Heart left ventricle (tissue), 16 donors: ENCODE measurements at regions not wholly inside any gene's neighbourhood (a gene's known extent, or its start where the extent isn't known, plus 50 kb on each side); places are given as distances from the start of the nearest gene placed in this dataset.

Experiments used
- ATAC-seq, 4 donors: fragments of 200-7000 bp; cut with Tn5 transposase; one replicate each; pipeline ENCODE4 v1.9.1; 2020 to 2022; ENCODE audit warnings: moderate library complexity in 4 of 4, mild to moderate bottlenecking in 3 of 4, moderate number of reproducible peaks in 1 of 4
- DNase-seq, 5 donors: peaks; one replicate each; pipeline ENCODE4 v3.0.0-alpha.2; 2020
- H3K27ac ChIP-seq, 12 donors: fragments of 200-600 bp; sonication (generic) in 4 of 12; one replicate each; pipeline versions ENCODE4 v1.5.0 to v1.8.0; 2016 to 2022; ENCODE audit warnings: mild to moderate bottlenecking in 2 of 12
- H3K27me3 ChIP-seq, 9 donors: fragments of 200-600 bp; sonication (generic) in 2 of 9; one replicate each; pipeline versions ENCODE4 v1.5.1 to v1.8.0; 2016 to 2022; ENCODE audit warnings: mild to moderate bottlenecking in 3 of 9
- H3K36me3 ChIP-seq, 9 donors: fragments of 200-600 bp; sonication (generic) in 2 of 9; one replicate each; pipeline versions ENCODE4 v1.5.0 to v1.8.0; 2018 to 2022; ENCODE audit warnings: mild to moderate bottlenecking in 2 of 9
- H3K4me1 ChIP-seq, 12 donors: fragments of 200-600 bp; sonication (generic) in 4 of 12; one replicate each; pipeline versions ENCODE4 v1.5.0 to v1.8.0; 2016 to 2022; ENCODE audit warnings: mild to moderate bottlenecking in 3 of 12
- H3K4me3 ChIP-seq, 12 donors: fragments of 200-600 bp; sonication (generic) in 4 of 12; one replicate each; pipeline versions ENCODE4 v1.5.0 to v1.8.0; 2017 to 2022; ENCODE audit warnings: mild to moderate bottlenecking in 9 of 12, moderate library complexity in 4 of 12
- H3K9me3 ChIP-seq, 12 donors: fragments of 200-600 bp; sonication (generic) in 4 of 12; one replicate each; pipeline versions ENCODE4 v1.5.0 to v1.8.0; 2016 to 2022; ENCODE audit warnings: mild to moderate bottlenecking in 1 of 12
- POLR2A ChIP-seq, 2 donors: fragments of 450-650 bp; IDR thresholded peaks; one replicate each; pipeline ENCODE4 v1.6.1; 2017; ENCODE audit warnings: antibody characterized with exemption in 2 of 2, mild to moderate bottlenecking in 2 of 2, moderate library complexity in 2 of 2
- WGBS, 4 donors: extraction: QIAGEN DNeasy Blood & Tissue Kit in 2 of 4; methylation state at CpG; one replicate each; pipeline versions ENCODE4 v1.1.5 to v1.1.7; 2013 to 2018; 5-methylcytosine and 5-hydroxymethylcytosine counted together
- intact Hi-C, 10 donors: fragments of 100-400 bp; cut with DNase I; formaldehyde crosslinking; loops; one replicate each; pipeline versions ENCODE4 v1.11.1 to v1.14.2; 2022
- TF ChIP-seq, protein P1 (sequence below), 12 donors: fragments of 200-600 bp; sonication (generic) in 4 of 12; IDR thresholded peaks; one replicate each; pipeline versions ENCODE4 v1.5.0 to v1.8.0; 2018 to 2022; ENCODE audit warnings: antibody characterized with exemption in 12 of 12, mild to moderate bottlenecking in 5 of 12
- donor health status: ischemic (EF 13 %, LVEDD 7.1; RV severe dilation, severe dysfunction).
- donor health status: healthy with polysubstance abuse.
- donor health status: DM: no; HTN: yes; CAD: no.
- donor health status: DM: no; HTN: no; CAD: no.
- donor health status: ischemic (EF 25% LVEDD 6.9; RV normal size, moderate dysfunction).
- donor health status: ischemic (EF 25% LVEDD 5.7; RV mildly dilated, moderate dysfunction).
- donor health status: healthy.
- donor health status: DM: yes; HTN: yes; CAD: no.
- donor health status: ischemic (EF 35%, LVEDD 5.7; RV mildly dilated, moderate dysfunction).
- donor health status: nonischemic (EF 11% LVEDD 7.7; RV severe dilation, severe dysfunction).
- donor health status: DM: yes; HTN: yes; CAD: no.
- donor health status: PGD.
- donor health status: ischemic (EF 29% LVEDD 5.4; RV normal size, mild dysfunction).
- donor health status: nonischemic (EF 23%, LVEDD 6.1; RV moderate dilation, normal function).

DNA sequence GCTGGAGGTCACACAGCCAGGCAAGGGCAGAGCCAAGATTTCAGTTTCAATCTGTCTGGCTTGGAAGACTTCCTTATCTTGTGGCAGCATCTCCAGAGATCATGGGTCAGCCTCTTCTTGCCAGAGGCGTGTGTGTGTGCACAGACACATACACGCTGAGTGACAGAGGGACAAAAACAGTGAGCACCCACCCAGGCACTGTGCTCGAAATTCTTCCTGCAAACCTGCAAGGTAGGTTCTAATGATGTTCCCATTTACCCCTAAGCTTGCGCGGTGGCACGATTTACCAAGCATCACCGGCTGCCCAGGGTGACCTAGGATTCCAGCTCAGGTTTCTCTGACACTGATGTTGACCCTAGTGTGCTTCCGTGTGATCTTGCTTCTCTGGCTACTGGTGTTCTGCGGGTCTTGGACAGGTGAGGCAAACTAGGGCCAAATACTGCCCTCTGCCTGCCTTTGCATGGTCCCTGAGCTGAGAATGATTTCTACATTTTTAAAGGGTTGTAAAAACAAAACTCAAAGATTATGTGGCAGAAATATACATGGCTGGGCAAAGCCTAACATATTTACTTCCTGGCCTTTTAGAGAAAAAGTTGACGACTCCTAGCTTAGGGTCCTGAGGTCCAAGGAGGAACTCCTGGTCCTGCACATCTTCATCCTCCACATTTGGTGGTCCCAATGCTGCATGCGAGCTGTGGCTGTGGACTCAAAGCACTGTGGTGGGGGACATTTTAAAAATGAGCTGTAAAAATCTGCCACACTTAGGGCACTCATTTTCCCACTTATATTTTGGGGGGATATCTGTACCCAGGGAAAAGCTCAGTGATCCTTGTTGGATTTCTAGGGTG lies 268.5 kb downstream of the RPS24 start:
- intact Hi-C loops: loop anchor here in 9 of 10 donors (5.0 to 10.0 kb wide), 12 partner anchors 90 to 895 kb away; partner anchors contain the start of gene ZMIZ1 (in 1 of the 9)
- Histone ChIP-seq H3K9me3 (peaks cover 0 to 4% (median 0%) of the 10 kb centered on the region in 12 donors), H3K27me3 (no peaks in the 10 kb centered on the region), H3K4me3 (peak overlapping the region in 9 of 12 donors; percentile 42 to 68 (median 62)), H3K4me1 (peaks cover 0 to 20% (median 11%) of the 10 kb centered on the region in 12 donors), H3K27ac (peak overlapping the region; percentile 83 to 92 (median 87)), H3K36me3 (no peaks in the 10 kb centered on the region)
- 76 to 85% (median 82%) methylated on average over 8 to 11 of the region's 11 CpGs for WGBS, 4 donors
- TF ChIP-seq, protein P1, sequence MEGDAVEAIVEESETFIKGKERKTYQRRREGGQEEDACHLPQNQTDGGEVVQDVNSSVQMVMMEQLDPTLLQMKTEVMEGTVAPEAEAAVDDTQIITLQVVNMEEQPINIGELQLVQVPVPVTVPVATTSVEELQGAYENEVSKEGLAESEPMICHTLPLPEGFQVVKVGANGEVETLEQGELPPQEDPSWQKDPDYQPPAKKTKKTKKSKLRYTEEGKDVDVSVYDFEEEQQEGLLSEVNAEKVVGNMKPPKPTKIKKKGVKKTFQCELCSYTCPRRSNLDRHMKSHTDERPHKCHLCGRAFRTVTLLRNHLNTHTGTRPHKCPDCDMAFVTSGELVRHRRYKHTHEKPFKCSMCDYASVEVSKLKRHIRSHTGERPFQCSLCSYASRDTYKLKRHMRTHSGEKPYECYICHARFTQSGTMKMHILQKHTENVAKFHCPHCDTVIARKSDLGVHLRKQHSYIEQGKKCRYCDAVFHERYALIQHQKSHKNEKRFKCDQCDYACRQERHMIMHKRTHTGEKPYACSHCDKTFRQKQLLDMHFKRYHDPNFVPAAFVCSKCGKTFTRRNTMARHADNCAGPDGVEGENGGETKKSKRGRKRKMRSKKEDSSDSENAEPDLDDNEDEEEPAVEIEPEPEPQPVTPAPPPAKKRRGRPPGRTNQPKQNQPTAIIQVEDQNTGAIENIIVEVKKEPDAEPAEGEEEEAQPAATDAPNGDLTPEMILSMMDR (IDR thresholded peaks at IDR 0.05): peak in 4 of 12 donors; percentile 8 to 35 (median 20)
- TF ChIP-seq POLR2A (IDR thresholded peaks at IDR 0.05): no peak
- DNase-seq (peak in 1 of 5 donors; percentile 5), ATAC-seq (no peak)

DNA sequence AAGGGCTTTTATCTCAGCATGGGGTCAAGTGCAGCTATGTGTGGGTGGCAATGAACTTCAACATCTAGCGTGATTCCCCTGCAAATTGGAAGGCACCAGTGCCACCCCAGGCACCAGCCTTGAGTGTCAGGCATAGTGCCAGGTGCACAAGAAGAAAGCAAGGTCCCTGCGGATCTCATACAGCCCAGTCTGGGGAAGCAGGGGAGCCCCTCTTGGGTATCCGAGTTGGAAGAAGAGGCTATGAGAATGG lies 269.0 kb downstream of the RPS24 start:
- no peak for DNase-seq
- Histone ChIP-seq H3K36me3 (no peaks in the 10 kb centered on the region), H3K9me3 (peaks cover 0 to 4% (median 0%) of the 10 kb centered on the region in 12 donors), H3K4me3 (peak overlapping the region; percentile 12 to 68 (median 60)), H3K4me1 (peaks cover 0 to 20% (median 11%) of the 10 kb centered on the region in 12 donors), H3K27ac (peak overlapping the region; percentile 83 to 92 (median 87)), H3K27me3 (no peaks in the 10 kb centered on the region)
- WGBS, 4 donors: 4 to 16% (median 9%) methylated on average over 3 of the region's 3 CpGs
- intact Hi-C loops: loop anchor here in 9 of 10 donors (5.0 to 10.0 kb wide), 12 partner anchors 90 to 895 kb away; partner anchors contain the start of gene ZMIZ1 (in 1 of the 9)
- TF ChIP-seq POLR2A (IDR thresholded peaks at IDR 0.05): no peak
- TF ChIP-seq, protein P1 (IDR thresholded peaks at IDR 0.05): no peak
- ATAC-seq: no peak

DNA sequence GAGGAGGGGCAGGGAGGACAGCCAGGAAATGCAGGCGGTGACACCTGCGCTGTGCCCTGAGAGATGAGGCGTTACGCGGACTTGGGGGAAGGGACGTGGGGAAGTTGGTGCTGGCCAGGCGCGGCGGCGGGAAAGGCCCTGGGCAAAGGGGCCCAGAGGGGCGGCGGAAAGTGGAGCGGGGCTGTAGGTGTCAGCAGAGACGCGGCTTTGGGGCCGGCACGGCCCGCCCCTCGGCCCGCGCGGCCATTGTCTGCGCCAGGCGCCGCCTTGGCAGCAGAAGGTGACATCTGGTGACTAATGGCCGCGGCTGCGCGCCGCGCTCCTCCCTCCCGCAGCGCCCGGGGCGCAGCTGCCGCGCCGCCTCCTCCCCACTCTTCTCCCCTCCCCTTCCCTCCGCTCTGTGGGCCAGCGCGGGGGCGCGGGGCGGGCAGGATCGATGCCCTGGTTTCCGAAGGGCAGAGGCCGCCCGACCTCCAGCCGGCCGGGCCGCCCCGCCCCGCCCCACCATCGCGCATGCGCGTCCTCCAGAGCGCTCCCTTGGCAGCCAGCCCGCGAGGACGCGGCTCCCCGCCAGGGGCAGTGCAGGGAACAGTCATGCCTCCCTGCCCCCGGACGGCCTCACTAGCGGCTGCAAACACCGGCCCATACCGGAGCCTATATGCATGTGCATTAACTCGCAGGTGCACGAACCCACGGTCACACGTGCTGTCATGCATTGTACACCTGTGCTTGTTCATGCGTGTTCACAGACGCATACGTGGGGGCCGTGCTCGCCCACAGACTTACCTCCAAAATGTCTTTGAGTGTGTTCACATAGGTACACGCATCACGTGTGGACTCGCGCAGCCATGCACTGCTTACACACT lies 269.6 kb downstream of the RPS24 start:
- H3K4me1 ChIP-seq: peaks cover 0 to 20% (median 11%) of the 10 kb centered on the region in 12 donors
- 4 to 7% (median 5%) methylated on average over 67 to 81 of the region's 81 CpGs for WGBS, 4 donors
- peak overlapping the region; percentile 12 to 68 (median 60) for H3K4me3 ChIP-seq
- TF ChIP-seq POLR2A (IDR thresholded peaks at IDR 0.05): peak; percentile 3 to 78
- TF ChIP-seq, protein P1 (IDR thresholded peaks at IDR 0.05): peak; percentile 59 to 81 (median 69)
- H3K27ac ChIP-seq: peak overlapping the region; percentile 83 to 92 (median 87)
- DNase-seq (peak; percentile 94 to 97 (median 95)), ATAC-seq (peak; percentile 96 to 99 (median 98))
- intact Hi-C loops: loop anchor here in 9 of 10 donors (1.0 to 10.0 kb wide), 13 partner anchors 88 to 894 kb away; partner anchors contain the start of gene ZMIZ1 (in 1 of the 9)
- H3K36me3 ChIP-seq: no peaks in the 10 kb centered on the region
- no peaks in the 10 kb centered on the region for H3K27me3 ChIP-seq
- H3K9me3 ChIP-seq: peaks cover 0 to 4% (median 0%) of the 10 kb centered on the region in 12 donors
